OCI-LY3 (cell line): ENCODE measurements at regions not wholly inside any gene's neighbourhood (a gene's known extent, or its start where the extent isn't known, plus 50 kb on each side); places are given as distances from the start of the nearest gene placed in this dataset.
"Not testable (repeated sequence)": the region's sequence is repeated elsewhere in the genome, so short reads cannot be mapped to it uniquely, and the experiment has no call there.

Experiments
- EZH2phosphoT487 ChIP-seq: fragments of 200-600 bp; shearing (Covaris generic); IDR thresholded peaks from 2 replicates; pipeline ENCODE4 v1.6.1; 2018; ENCODE audit warnings: antibody characterized with exemption, mixed run types, low read depth
- TF ChIP-seq, protein P1 (sequence below): fragments of 200-600, 300-600 bp; sonication (generic); IDR thresholded peaks from 2 replicates; pipeline ENCODE4 v1.5.1; 2014; ENCODE audit warnings: antibody characterized with exemption, low read length, low read depth

DNA sequence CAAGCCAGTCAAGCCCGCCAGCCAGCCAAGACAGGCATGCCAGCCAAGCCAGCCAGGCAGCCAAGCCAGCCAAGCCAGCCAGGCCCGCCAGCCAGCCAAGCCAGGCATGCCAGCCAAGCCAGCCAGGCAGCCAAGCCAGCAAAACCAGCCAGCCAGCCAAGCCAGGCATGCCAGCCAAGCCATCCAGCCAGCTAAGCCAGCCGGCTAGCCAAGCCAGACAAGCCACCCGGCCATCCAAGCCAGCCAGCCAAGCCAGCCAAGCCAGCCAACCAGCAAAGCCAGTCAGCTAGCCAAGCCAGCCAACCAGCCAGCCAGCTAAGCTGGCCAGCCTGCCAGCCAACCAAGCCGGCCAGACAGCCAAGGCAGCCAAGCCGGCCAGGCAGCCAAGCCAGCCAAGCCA lies 330.7 kb upstream of the PLGLB2 start:
- TF ChIP-seq, protein P1, sequence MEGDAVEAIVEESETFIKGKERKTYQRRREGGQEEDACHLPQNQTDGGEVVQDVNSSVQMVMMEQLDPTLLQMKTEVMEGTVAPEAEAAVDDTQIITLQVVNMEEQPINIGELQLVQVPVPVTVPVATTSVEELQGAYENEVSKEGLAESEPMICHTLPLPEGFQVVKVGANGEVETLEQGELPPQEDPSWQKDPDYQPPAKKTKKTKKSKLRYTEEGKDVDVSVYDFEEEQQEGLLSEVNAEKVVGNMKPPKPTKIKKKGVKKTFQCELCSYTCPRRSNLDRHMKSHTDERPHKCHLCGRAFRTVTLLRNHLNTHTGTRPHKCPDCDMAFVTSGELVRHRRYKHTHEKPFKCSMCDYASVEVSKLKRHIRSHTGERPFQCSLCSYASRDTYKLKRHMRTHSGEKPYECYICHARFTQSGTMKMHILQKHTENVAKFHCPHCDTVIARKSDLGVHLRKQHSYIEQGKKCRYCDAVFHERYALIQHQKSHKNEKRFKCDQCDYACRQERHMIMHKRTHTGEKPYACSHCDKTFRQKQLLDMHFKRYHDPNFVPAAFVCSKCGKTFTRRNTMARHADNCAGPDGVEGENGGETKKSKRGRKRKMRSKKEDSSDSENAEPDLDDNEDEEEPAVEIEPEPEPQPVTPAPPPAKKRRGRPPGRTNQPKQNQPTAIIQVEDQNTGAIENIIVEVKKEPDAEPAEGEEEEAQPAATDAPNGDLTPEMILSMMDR: not testable (repeated sequence)
- TF ChIP-seq EZH2phosphoT487: not testable (repeated sequence)
